IMR-90 (cell line): ENCODE measurements at regions not wholly inside any gene's neighbourhood (a gene's known extent, or its start where the extent isn't known, plus 50 kb on each side); places are given as distances from the start of the nearest gene placed in this dataset.

ENCODE experiments used
- ATAC-seq: fragments of 200-7000 bp; cut with Tn5 transposase; 2 replicates; pipeline ENCODE4 v1.9.1; 2020; ENCODE audit warnings: low read depth, mild to moderate bottlenecking, moderate library complexity
- BruUV-seq: library from RNA; stranded (reverse); fragments of 400-500 nt; replicated peaks from 2 replicates; lab custom pipeline; 2021; lab: Mats Ljungman, UMichigan
- CTCF ChIA-PET: fragments of 300-600 bp; formaldehyde crosslinking; extraction: SDS; loops from one replicate; lab custom pipeline; 2021; ENCODE audit warnings: antibody characterized with exemption; lab: Yijun Ruan, JAX
- POLR2A ChIA-PET: fragments of 300-600 bp; sonication (Branson Sonifier 250); formaldehyde crosslinking; loops from one replicate; lab custom pipeline; 2022; ENCODE audit warnings: antibody characterized with exemption; ENCODE audit not compliant: unreplicated experiment; lab: Charles Lee
- DNase-seq: peaks from one replicate; pipeline ENCODE4 v3.0.0; 2013
- H2AFZ ChIP-seq: replicated peaks from 2 replicates; pipeline ENCODE3; 2013; ENCODE audit warnings: low read length, mild to moderate bottlenecking; ENCODE audit not compliant: poor library complexity
- H2AK5ac ChIP-seq: 2 replicates; pipeline ENCODE4 v1.6.1; 2013; ENCODE audit warnings: low read depth, low read length, inconsistent platforms
- H2AK9ac ChIP-seq: replicated peaks from 2 replicates; pipeline ENCODE3; 2013; ENCODE audit warnings: mild to moderate bottlenecking, low read depth, low read length, moderate library complexity; ENCODE audit not compliant: poor library complexity
- H2BK120ac ChIP-seq: 2 replicates; pipeline ENCODE4 v1.6.1; 2013; ENCODE audit warnings: low read depth, low read length, inconsistent platforms
- H2BK15ac ChIP-seq: 3 replicates; pipeline ENCODE4 v1.6.1; 2013; ENCODE audit warnings: low read depth, low read length, inconsistent platforms
- H2BK20ac ChIP-seq: 2 replicates; pipeline ENCODE4 v1.6.1; 2013; ENCODE audit warnings: low read depth, mild to moderate bottlenecking, inconsistent platforms, low read length, moderate library complexity
- H2BK5ac ChIP-seq: 2 replicates; pipeline ENCODE4 v1.6.1; 2013; ENCODE audit warnings: mild to moderate bottlenecking, low read depth, low read length, inconsistent platforms; ENCODE audit not compliant: poor library complexity, severe bottlenecking
- H3K14ac ChIP-seq: replicated peaks from 2 replicates; pipeline ENCODE4 v1.6.1; 2013; ENCODE audit warnings: low read depth, low read length, inconsistent platforms
- H3K18ac ChIP-seq: 2 replicates; pipeline ENCODE4 v1.6.1; 2013; ENCODE audit warnings: low read depth, low read length, control low read depth
- H3K23ac ChIP-seq: 2 replicates; pipeline ENCODE4 v1.6.1; 2013; ENCODE audit warnings: low read depth, low read length, inconsistent platforms
- H3K27ac ChIP-seq: 2 replicates; pipeline ENCODE4 v1.5.1; 2013; ENCODE audit warnings: mild to moderate bottlenecking, control low read depth, low read length; ENCODE audit not compliant: insufficient read depth
- H3K27me3 ChIP-seq: 2 replicates; pipeline ENCODE4 v1.6.1; 2013; ENCODE audit warnings: low read length; ENCODE audit not compliant: control insufficient read depth, insufficient read depth
- H3K36me3 ChIP-seq: 2 replicates; pipeline ENCODE4 v1.6.1; 2013; ENCODE audit warnings: low read length, mixed read lengths; ENCODE audit not compliant: control insufficient read depth, insufficient read depth
- H3K4ac ChIP-seq: 2 replicates; pipeline ENCODE4 v1.6.1; 2013; ENCODE audit warnings: low read depth, low read length, inconsistent platforms
- H3K4me1 ChIP-seq: 2 replicates; pipeline ENCODE4 v1.6.1; 2013; ENCODE audit warnings: low read length, mixed read lengths; ENCODE audit not compliant: control insufficient read depth, insufficient read depth
- H3K4me2 ChIP-seq: 2 replicates; pipeline ENCODE4 v1.6.1; 2013; ENCODE audit warnings: low read depth, mild to moderate bottlenecking, control low read depth, low read length, moderate library complexity
- H3K4me3 ChIP-seq: 2 replicates; pipeline ENCODE4 v1.5.1; 2013; ENCODE audit warnings: low read depth, mild to moderate bottlenecking, control low read depth, low read length, moderate library complexity; ENCODE audit not compliant: insufficient read depth
- H3K56ac ChIP-seq: 2 replicates; pipeline ENCODE4 v1.6.1; 2013; ENCODE audit warnings: low read length, inconsistent platforms; ENCODE audit not compliant: insufficient read depth; ENCODE audit errors: extremely low read depth
- H3K79me1 ChIP-seq, 2 experiments: 2 replicates each; pipeline ENCODE4 v1.6.1; 2013; ENCODE audit warnings: low read length in 2 of 2, inconsistent platforms in 1 of 2, low read depth in 1 of 2
- H3K9ac ChIP-seq: 2 replicates; pipeline ENCODE4 v1.6.1; 2013; ENCODE audit warnings: low read depth, low read length, control low read depth
- H3K9me1 ChIP-seq: 2 replicates; pipeline ENCODE4 v1.6.1; 2013; ENCODE audit warnings: low read length, inconsistent platforms; ENCODE audit not compliant: insufficient read depth
- H3K9me3 ChIP-seq: 2 replicates; pipeline ENCODE4 v1.6.1; 2013; ENCODE audit warnings: low read length; ENCODE audit not compliant: control insufficient read depth, insufficient read depth
- H4K20me1 ChIP-seq: 2 replicates; pipeline ENCODE4 v1.6.1; 2013; ENCODE audit warnings: low read length, inconsistent platforms; ENCODE audit not compliant: insufficient read depth
- H4K5ac ChIP-seq: 2 replicates; pipeline ENCODE4 v1.6.1; 2013; ENCODE audit warnings: mild to moderate bottlenecking, low read depth, low read length, control low read depth
- H4K8ac ChIP-seq, 2 experiments: 2 replicates each; pipeline ENCODE4 v1.6.1; 2013; ENCODE audit warnings: low read depth in 2 of 2, low read length in 2 of 2, control low read depth in 1 of 2, inconsistent platforms in 1 of 2
- H4K91ac ChIP-seq: 2 replicates; pipeline ENCODE4 v1.6.1; 2013; ENCODE audit warnings: low read depth, low read length, inconsistent platforms; ENCODE audit not compliant: insufficient read depth
- FOS ChIP-seq: fragments of 150-350 bp; IDR thresholded peaks from 2 replicates; pipeline ENCODE4 v1.6.1; 2016; ENCODE audit warnings: low read depth, low read length
- MAFK ChIP-seq: IDR thresholded peaks from 2 replicates; pipeline ENCODE4 v1.6.1; 2012; ENCODE audit warnings: low read depth, low read length, improper control_type of control experiment
- SMC3 ChIP-seq: fragments of 150-350 bp; IDR thresholded peaks from 2 replicates; pipeline ENCODE4 v1.6.1; 2016; ENCODE audit warnings: low read depth, mild to moderate bottlenecking, antibody characterized with exemption, low read length, moderate library complexity
- WGBS, 2 experiments: methylation state at CpG; one replicate each; pipeline versions ENCODE4 v1.1.5 to v1.1.7; 2013; ENCODE audit warnings: missing lambda C conversion rate in 2 of 2; ENCODE audit not compliant: insufficient read length in 1 of 2; ENCODE audit errors: extremely low coverage in 2 of 2; 5-methylcytosine and 5-hydroxymethylcytosine counted together
- dilution Hi-C: fragments of 300-500 bp; cut with HindIII; formaldehyde crosslinking; loops from one replicate; pipeline ENCODE4 v1.14.3; 2018; ENCODE audit warnings: low sequenced_read_pairs; ENCODE audit not compliant: unreplicated experiment
- in situ Hi-C: fragments of 300-500 bp; cut with MboI; formaldehyde crosslinking; loops from 3 replicates; pipeline ENCODE4 v1.14.3; 2019; ENCODE audit warnings: low sequenced_read_pairs, inconsistent platforms, mixed read lengths
- intact Hi-C: fragments of 100-400 bp; cut with micrococcal nuclease; formaldehyde crosslinking; loops from 2 replicates; pipeline ENCODE4 v1.10.0; 2022
- TF ChIP-seq, protein P1 (sequence below): fragments of 150-350 bp; IDR thresholded peaks from 2 replicates; pipeline ENCODE4 v1.6.1; 2016; ENCODE audit warnings: low read depth, mild to moderate bottlenecking, low read length, moderate library complexity, borderline replicate concordance
- TF ChIP-seq, protein P2 (sequence below): conservative IDR thresholded peaks from 2 replicates; pipeline ENCODE4 v1.5.1; 2012; ENCODE audit warnings: mild to moderate bottlenecking, low read depth, low read length, improper control_type of control experiment

DNA sequence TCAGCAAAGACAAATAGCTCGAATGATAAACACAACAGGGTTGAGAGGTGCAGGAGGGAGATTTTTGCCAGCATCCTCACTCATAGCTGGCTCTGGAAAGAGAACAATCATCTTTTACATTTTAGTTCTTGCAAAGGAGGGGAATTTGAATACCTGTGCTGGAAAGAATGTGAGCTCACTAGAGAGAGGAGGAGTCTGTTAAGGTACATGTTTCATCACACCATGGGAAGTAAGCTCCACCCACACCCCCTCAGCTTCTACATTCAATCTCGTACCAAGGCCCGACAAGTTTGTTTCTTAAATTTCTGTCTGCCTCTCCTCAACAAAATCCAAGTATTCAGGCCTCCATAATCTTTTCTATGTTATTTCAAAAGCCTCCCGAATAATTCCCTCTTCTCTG, 254.6 kb downstream of the BRINP1 start:
- POLR2A ChIA-PET = no interaction called here
- no peak overlapping the region for H3K14ac ChIP-seq
- peaks cover 7% of the 10 kb centered on the region; the same call in 1 of the 2 replicates for H3K9me3 ChIP-seq
- no CpG with 5 or more reads among the region's 4 CpGs for WGBS, 2 experiments
- ATAC-seq = no peak
- H4K8ac ChIP-seq = no peak overlapping the region
- H2BK15ac ChIP-seq = no peak overlapping the region
- no peaks in the 10 kb centered on the region for H3K4me1 ChIP-seq
- H3K4ac ChIP-seq = no peak overlapping the region
- no peak overlapping the region for H2BK20ac ChIP-seq
- no peak overlapping the region for H4K5ac ChIP-seq
- H2AK9ac ChIP-seq = no peak overlapping the region
- dilution Hi-C loops (no loop called here), in situ Hi-C loops (no loop called here), intact Hi-C loops (no loop called here)
- H2AK5ac ChIP-seq = no peak overlapping the region
- H2BK5ac ChIP-seq = no peak overlapping the region
- H3K79me1 ChIP-seq = no peaks in the 10 kb centered on the region
- no peak overlapping the region for H2BK120ac ChIP-seq
- no peak overlapping the region for H3K23ac ChIP-seq
- no peak overlapping the region for H3K4me2 ChIP-seq
- H3K9me1 ChIP-seq = no peaks in the 10 kb centered on the region
- no peaks in the 10 kb centered on the region for H3K36me3 ChIP-seq
- H3K18ac ChIP-seq = no peak overlapping the region
- H2AFZ ChIP-seq = no peak overlapping the region
- no peak overlapping the region for H4K91ac ChIP-seq
- TF ChIP-seq, protein P1, sequence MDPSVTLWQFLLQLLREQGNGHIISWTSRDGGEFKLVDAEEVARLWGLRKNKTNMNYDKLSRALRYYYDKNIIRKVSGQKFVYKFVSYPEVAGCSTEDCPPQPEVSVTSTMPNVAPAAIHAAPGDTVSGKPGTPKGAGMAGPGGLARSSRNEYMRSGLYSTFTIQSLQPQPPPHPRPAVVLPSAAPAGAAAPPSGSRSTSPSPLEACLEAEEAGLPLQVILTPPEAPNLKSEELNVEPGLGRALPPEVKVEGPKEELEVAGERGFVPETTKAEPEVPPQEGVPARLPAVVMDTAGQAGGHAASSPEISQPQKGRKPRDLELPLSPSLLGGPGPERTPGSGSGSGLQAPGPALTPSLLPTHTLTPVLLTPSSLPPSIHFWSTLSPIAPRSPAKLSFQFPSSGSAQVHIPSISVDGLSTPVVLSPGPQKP = no peak
- TF ChIP-seq FOS (no peak), MAFK (no peak), SMC3 (no peak)
- TF ChIP-seq, protein P2, sequence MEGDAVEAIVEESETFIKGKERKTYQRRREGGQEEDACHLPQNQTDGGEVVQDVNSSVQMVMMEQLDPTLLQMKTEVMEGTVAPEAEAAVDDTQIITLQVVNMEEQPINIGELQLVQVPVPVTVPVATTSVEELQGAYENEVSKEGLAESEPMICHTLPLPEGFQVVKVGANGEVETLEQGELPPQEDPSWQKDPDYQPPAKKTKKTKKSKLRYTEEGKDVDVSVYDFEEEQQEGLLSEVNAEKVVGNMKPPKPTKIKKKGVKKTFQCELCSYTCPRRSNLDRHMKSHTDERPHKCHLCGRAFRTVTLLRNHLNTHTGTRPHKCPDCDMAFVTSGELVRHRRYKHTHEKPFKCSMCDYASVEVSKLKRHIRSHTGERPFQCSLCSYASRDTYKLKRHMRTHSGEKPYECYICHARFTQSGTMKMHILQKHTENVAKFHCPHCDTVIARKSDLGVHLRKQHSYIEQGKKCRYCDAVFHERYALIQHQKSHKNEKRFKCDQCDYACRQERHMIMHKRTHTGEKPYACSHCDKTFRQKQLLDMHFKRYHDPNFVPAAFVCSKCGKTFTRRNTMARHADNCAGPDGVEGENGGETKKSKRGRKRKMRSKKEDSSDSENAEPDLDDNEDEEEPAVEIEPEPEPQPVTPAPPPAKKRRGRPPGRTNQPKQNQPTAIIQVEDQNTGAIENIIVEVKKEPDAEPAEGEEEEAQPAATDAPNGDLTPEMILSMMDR = no peak
- no peak overlapping the region for H3K4me3 ChIP-seq
- no peaks in the 10 kb centered on the region for H3K27me3 ChIP-seq
- no peak for DNase-seq
- H3K56ac ChIP-seq = no peak overlapping the region
- CTCF ChIA-PET = no interaction called here
- H4K20me1 ChIP-seq = no peaks in the 10 kb centered on the region
- BruUV-seq = no TSS peak
- H3K9ac ChIP-seq = no peak overlapping the region
- H3K27ac ChIP-seq = no peak overlapping the region
